ENCODE measurements at regions not wholly inside any gene's neighbourhood (a gene's known extent, or its start where the extent isn't known, plus 50 kb on each side); places are given as distances from the start of the nearest gene placed in this dataset.

DNA sequence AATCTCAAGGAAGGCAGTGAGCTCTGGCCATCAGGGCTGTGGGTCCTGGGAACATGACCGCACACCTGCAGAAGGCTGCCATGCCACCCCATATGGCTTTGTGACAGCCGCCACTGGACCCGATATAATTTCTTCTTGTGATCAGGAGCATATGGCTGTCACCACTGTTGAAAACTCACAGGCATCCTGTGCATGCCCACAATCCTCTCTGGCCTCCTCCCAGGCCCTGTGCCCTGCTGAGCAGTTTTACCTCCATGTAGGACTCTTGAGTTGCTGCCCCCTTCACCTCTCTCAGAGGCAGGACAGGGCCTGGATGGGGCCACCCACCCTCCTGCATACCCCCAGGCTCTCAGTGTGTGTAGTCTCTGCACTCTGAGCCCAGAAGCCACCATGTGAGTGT lies 391.9 kb upstream of the AKR1E2 start:
- TF ChIP-seq, protein P1, sequence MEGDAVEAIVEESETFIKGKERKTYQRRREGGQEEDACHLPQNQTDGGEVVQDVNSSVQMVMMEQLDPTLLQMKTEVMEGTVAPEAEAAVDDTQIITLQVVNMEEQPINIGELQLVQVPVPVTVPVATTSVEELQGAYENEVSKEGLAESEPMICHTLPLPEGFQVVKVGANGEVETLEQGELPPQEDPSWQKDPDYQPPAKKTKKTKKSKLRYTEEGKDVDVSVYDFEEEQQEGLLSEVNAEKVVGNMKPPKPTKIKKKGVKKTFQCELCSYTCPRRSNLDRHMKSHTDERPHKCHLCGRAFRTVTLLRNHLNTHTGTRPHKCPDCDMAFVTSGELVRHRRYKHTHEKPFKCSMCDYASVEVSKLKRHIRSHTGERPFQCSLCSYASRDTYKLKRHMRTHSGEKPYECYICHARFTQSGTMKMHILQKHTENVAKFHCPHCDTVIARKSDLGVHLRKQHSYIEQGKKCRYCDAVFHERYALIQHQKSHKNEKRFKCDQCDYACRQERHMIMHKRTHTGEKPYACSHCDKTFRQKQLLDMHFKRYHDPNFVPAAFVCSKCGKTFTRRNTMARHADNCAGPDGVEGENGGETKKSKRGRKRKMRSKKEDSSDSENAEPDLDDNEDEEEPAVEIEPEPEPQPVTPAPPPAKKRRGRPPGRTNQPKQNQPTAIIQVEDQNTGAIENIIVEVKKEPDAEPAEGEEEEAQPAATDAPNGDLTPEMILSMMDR (IDR thresholded peaks at IDR 0.05; ENCODE audit: low read depth, low read length) = no peak
- no peaks in the 10 kb centered on the region for H3K36me3 ChIP-seq
- DNase-seq = no peak
- H3K4me3 ChIP-seq (ENCODE audit: low read depth, low read length) = no peak overlapping the region
- H3K27me3 ChIP-seq = no peaks in the 10 kb centered on the region
- H3K9me3 ChIP-seq = no peaks in the 10 kb centered on the region
- H3K4me1 ChIP-seq = no peaks in the 10 kb centered on the region

DNA sequence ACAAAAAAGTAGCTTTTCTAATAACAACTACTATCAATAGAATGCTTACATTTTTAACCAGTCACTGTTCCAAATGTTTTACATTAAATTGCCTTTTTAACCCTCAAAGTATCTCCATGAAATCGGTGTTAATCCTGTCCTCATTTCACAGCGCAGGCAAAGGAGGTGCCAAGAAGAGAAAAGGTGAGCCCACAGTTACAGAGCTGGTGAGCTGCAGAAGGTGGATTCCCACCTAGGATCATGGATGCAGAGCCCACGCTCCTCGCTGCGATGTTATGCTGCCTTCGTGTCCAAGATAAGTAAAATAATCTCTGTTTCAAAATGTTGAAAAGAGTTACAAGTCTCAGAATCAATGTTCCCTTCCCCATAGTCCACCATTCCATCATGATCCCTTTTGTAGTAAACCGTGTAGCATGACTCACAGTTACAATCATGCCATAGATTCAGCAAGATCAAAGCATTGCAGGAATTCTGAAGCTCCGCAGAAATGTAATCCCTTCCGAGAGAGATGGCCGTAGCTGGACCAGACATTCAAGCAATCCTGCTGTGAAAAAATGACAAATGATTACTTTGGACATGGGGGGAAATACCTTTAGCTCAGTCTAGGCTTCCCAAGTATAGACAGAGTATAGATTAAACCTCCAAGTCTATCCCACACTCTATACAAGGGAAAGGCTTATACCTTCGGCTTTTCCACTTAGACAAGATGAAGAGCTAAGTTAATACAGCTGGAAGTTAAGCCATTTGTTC lies 394.7 kb upstream of the AKR1E2 start:
- no peak overlapping the region for H3K4me3 ChIP-seq (ENCODE audit: low read depth, low read length)
- H3K36me3 ChIP-seq = no peaks in the 10 kb centered on the region
- no peak for DNase-seq
- H3K27me3 ChIP-seq = no peaks in the 10 kb centered on the region
- TF ChIP-seq, protein P1 (IDR thresholded peaks at IDR 0.05; ENCODE audit: low read depth, low read length) = no peak
- H3K9me3 ChIP-seq = no peaks in the 10 kb centered on the region
- no peaks in the 10 kb centered on the region for H3K4me1 ChIP-seq

- H3K9me3 ChIP-seq = no peaks in the 10 kb centered on the region
- TF ChIP-seq, protein P1 (IDR thresholded peaks at IDR 0.05; ENCODE audit: low read depth, low read length) = no peak
- H3K4me1 ChIP-seq = no peaks in the 10 kb centered on the region
- DNase-seq = no peak
- H3K36me3 ChIP-seq = no peaks in the 10 kb centered on the region
- no peaks in the 10 kb centered on the region for H3K27me3 ChIP-seq
- no peak overlapping the region for H3K4me3 ChIP-seq (ENCODE audit: low read depth, low read length)
Observed at GRCh38 chr10:4429571-4429970, 396.4 kb upstream of the AKR1E2 start.

DNA sequence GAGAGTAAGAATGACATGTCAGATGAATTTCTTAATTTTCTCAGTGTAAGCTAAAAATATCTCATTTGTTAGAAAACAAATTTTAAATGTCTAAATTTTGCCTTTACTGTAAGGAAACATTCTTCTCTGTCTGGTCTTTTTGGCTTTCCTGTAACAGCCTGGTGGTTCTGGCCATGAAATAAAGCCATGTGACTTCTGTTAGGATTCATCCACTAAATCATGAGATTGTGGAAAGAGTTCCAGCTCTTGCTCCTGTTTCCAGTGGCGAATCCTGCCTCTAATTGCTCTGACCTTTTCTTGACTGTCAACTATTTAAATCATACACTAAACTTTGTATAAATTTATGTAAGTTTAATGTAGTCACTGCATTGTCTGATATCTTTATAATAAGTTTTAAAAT lies 398.5 kb upstream of the AKR1E2 start:
- TF ChIP-seq, protein P1 (IDR thresholded peaks at IDR 0.05; ENCODE audit: low read depth, low read length) = no peak
- no peak for DNase-seq

GRCh38 chr10:4426866-4427265 lies 399.1 kb upstream of the AKR1E2 start:
- H3K27me3 ChIP-seq = no peaks in the 10 kb centered on the region
- H3K4me3 ChIP-seq (ENCODE audit: low read depth, low read length) = no peak overlapping the region
- TF ChIP-seq, protein P1 (IDR thresholded peaks at IDR 0.05; ENCODE audit: low read depth, low read length) = no peak
- no peaks in the 10 kb centered on the region for H3K4me1 ChIP-seq
- no peaks in the 10 kb centered on the region for H3K36me3 ChIP-seq
- no peaks in the 10 kb centered on the region for H3K9me3 ChIP-seq
- DNase-seq = no peak

More for the DNA sequence above, 398.5 kb upstream of the AKR1E2 start:
- Histone ChIP-seq H3K4me1 (no peaks in the 10 kb centered on the region), H3K36me3 (no peaks in the 10 kb centered on the region), H3K4me3 (ENCODE audit: low read depth, low read length) (no peak overlapping the region), H3K27me3 (no peaks in the 10 kb centered on the region), H3K9me3 (no peaks in the 10 kb centered on the region)

- DNase-seq = no peak
- Histone ChIP-seq H3K4me1 (no peaks in the 10 kb centered on the region), H3K36me3 (no peaks in the 10 kb centered on the region), H3K27me3 (no peaks in the 10 kb centered on the region), H3K9me3 (no peaks in the 10 kb centered on the region), H3K4me3 (ENCODE audit: low read depth, low read length) (no peak overlapping the region)
- TF ChIP-seq, protein P1 (IDR thresholded peaks at IDR 0.05; ENCODE audit: low read depth, low read length) = no peak
Observed at GRCh38 chr10:4409319-4409718, 416.7 kb upstream of the AKR1E2 start.
